ENCODE measurements at regions not wholly inside any gene's neighbourhood (a gene's known extent, or its start where the extent isn't known, plus 50 kb on each side); places are given as distances from the start of the nearest gene placed in this dataset.

DNA sequence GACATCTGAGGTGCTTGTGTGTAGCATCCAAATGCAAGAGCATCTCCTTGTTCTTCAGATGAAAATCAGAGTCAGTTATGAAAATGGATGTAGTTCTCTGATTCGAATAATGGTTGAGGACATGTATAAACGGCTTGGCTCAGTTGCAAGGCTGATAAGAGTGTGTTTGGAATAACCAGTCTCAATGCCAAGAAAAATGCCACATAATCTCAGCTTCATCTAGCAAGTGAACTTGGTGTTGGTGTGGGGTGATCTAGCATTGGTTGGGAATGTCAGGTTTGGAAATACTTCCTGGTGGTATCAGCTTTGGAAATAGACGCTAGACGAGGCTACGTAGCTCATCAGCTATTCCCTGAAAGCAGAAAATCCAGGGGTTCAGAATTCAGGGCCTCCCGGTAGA, 362.0 kb downstream of the FGF9 start:
- TF ChIP-seq POLR2A (IDR thresholded peaks at IDR 0.05) (no peak), POLR2AphosphoS5 (IDR thresholded peaks at IDR 0.05) (no peak)
- TF ChIP-seq, protein P1, sequence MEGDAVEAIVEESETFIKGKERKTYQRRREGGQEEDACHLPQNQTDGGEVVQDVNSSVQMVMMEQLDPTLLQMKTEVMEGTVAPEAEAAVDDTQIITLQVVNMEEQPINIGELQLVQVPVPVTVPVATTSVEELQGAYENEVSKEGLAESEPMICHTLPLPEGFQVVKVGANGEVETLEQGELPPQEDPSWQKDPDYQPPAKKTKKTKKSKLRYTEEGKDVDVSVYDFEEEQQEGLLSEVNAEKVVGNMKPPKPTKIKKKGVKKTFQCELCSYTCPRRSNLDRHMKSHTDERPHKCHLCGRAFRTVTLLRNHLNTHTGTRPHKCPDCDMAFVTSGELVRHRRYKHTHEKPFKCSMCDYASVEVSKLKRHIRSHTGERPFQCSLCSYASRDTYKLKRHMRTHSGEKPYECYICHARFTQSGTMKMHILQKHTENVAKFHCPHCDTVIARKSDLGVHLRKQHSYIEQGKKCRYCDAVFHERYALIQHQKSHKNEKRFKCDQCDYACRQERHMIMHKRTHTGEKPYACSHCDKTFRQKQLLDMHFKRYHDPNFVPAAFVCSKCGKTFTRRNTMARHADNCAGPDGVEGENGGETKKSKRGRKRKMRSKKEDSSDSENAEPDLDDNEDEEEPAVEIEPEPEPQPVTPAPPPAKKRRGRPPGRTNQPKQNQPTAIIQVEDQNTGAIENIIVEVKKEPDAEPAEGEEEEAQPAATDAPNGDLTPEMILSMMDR (IDR thresholded peaks at IDR 0.05) = no peak
